ENCODE measurements at regions not wholly inside any gene's neighbourhood (a gene's known extent, or its start where the extent isn't known, plus 50 kb on each side); places are given as distances from the start of the nearest gene placed in this dataset.

- ATAC-seq (no peak), DNase-seq (ENCODE audit: missing footprints) (no peak)
- intact Hi-C loops (cut with DNase I), result no loop called here
Observed at GRCh38 chr7:33769930-33770329, 135.4 kb upstream of the BMPER start.

- intact Hi-C loops (cut with DNase I), result no loop called here
- no peak for DNase-seq (ENCODE audit: missing footprints)
- ATAC-seq, result no peak
Observed at GRCh38 chr7:33770576-33770975, 134.8 kb upstream of the BMPER start.

GRCh38 chr7:33771422-33771821, 133.9 kb upstream of the BMPER start:
- DNase-seq (ENCODE audit: missing footprints) (no peak), ATAC-seq (no peak)
- intact Hi-C loops (cut with DNase I), result no loop called here

- ATAC-seq, result no peak
- no peak for DNase-seq (ENCODE audit: missing footprints)
- intact Hi-C loops (cut with DNase I), result no loop called here
Observed at GRCh38 chr7:33773053-33773452, 132.3 kb upstream of the BMPER start.

- DNase-seq (ENCODE audit: missing footprints) (no peak), ATAC-seq (peak; percentile 89)
- intact Hi-C loops (cut with DNase I), result no loop called here
Observed at GRCh38 chr7:33774762-33775523, 130.4 kb upstream of the BMPER start.

DNA sequence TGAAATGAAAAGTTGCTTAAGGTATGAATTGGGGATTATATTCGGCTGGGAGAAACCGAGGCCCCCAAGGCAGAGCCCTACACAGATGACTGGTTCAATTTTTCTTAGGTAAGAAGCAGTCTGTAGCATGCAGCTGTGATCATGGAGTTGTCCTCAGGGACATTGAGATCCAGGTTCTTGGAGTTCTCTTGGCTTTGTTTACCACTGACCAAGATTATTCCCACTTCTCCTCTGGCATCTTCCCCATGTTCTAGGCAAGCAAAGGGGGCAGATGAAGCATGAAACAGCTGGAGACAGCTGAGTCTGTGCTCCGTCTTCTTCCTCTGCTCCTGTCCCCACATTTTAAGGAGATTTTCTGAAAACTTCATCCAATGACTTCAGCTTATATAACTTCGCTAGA, 129.5 kb upstream of the BMPER start:
- DNase-seq (ENCODE audit: missing footprints), result no peak

DNA sequence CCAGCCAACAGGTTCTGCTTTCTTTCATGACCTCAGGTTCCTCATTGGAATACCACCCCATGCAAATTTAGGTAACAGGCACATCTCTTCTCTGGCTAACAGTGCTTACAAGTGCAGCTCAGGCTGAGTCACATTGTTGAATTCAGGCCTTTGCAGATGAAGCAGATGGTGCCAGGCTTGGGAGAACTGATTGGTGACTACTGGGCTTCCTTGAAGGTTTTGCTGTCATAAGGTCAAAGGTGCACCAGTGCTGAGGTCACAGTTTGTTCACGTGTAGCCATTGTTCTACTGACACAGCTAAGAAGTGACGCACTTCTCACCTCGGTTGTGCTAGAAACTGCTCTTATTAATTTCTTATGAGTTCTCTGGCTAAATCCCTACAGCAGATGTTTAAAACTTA, 128.6 kb upstream of the BMPER start:
- intact Hi-C loops (cut with DNase I), result no loop called here
- no peak for ATAC-seq

More for the DNA sequence above, 129.5 kb upstream of the BMPER start:
- intact Hi-C loops (cut with DNase I), result no loop called here
- peak; percentile 80 for ATAC-seq

GRCh38 chr7:33778195-33778594, 127.1 kb upstream of the BMPER start:
- intact Hi-C loops (cut with DNase I), result no loop called here
- DNase-seq (ENCODE audit: missing footprints), result no peak

More for the DNA sequence above, 128.6 kb upstream of the BMPER start:
- DNase-seq (ENCODE audit: missing footprints), result no peak

GRCh38 chr7:33779216-33779615, 126.1 kb upstream of the BMPER start:
- ATAC-seq, result no peak
- intact Hi-C loops (cut with DNase I), result no loop called here
- DNase-seq (ENCODE audit: missing footprints), result no peak

More at GRCh38 chr7:33778195-33778594, 127.1 kb upstream of the BMPER start:
- no peak for ATAC-seq

- DNase-seq (ENCODE audit: missing footprints) (no peak), ATAC-seq (no peak)
- intact Hi-C loops (cut with DNase I), result no loop called here
Observed at GRCh38 chr7:33781167-33781566, 124.2 kb upstream of the BMPER start.

GRCh38 chr7:33781796-33782195, 123.5 kb upstream of the BMPER start:
- ATAC-seq, result peak; percentile 6
- intact Hi-C loops (cut with DNase I), result no loop called here
- DNase-seq (ENCODE audit: missing footprints), result no peak

DNA sequence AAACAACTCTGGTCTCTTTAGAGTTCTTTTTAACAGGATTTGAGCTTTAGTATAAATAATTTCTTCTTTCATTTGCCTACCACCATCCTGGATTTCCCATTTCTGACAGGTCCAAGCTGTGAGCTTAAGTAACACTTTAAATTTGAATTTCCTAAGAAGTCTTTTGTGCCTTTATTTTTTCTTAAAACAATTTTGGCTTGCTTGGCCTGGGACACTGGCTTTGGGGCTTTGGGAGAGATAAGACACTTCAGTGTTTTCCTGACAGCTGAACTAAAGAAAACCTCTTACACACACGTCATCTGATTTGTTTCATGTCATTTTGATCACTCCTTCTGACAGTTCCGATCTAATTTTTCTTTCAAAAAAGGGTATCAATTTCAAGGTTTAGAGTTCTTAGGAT, 121.3 kb upstream of the BMPER start:
- peak; percentile 59 for ATAC-seq
- no peak for DNase-seq (ENCODE audit: missing footprints)
- intact Hi-C loops (cut with DNase I), result no loop called here

GRCh38 chr7:33788531-33788930, 116.8 kb upstream of the BMPER start:
- peak; percentile 47 for ATAC-seq
- intact Hi-C loops (cut with DNase I), result no loop called here
- DNase-seq (ENCODE audit: missing footprints), result no peak

GRCh38 chr7:33789871-33790630, 115.3 kb upstream of the BMPER start:
- ATAC-seq (no peak), DNase-seq (ENCODE audit: missing footprints) (no peak)
- intact Hi-C loops (cut with DNase I), result no loop called here

DNA sequence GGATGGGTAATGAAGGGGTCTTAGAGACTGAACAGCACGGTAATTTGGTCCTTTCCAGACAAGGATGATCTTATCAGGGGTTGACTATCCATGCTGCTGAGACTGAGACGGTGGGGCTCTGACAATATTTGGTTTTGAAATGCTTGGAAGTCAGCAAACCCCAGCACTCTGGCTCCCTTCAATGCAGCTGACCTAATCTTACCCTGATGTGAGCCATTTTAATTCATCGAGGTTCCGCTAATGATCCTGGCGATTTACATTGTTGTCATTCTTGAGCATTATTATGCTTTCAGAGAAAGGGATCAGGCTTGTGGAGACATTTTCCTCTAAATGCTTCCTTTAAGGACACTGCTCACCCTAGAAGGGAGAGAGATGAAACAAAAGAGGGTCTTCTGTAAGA, 114.6 kb upstream of the BMPER start:
- ATAC-seq (no peak), DNase-seq (ENCODE audit: missing footprints) (no peak)
- intact Hi-C loops (cut with DNase I), result no loop called here

GRCh38 chr7:33792041-33792440, 113.3 kb upstream of the BMPER start:
- ATAC-seq (no peak), DNase-seq (ENCODE audit: missing footprints) (no peak)
- intact Hi-C loops (cut with DNase I), result no loop called here

DNA sequence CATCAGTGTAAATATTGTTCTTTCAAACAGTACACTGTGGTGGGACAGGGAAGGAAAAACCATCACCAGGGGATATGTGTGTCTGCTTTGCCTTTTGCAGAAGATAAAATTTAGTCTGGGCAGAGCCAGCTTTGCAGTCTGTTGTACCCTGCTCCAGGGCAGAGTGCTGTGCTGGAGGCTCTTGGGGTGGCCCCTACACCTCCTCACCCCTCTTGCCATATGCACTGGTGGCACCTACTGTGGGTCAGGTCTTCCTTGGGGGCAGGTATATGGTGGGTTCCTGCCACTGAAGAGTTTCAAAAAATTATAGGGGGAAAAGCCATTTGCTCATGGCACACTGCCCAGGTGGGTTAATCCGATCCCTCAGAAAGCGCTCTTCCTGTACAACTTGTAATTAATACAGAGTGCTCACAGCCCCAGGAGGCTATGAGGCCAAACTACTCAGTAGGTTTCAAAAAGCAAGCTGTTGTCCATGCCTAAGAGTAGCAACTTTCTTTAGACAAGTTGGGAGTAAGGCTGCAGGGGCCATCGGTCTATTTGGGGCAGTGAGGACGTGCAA, 112.7 kb upstream of the BMPER start:
- ATAC-seq, result no peak
- no peak for DNase-seq (ENCODE audit: missing footprints)
- intact Hi-C loops (cut with DNase I), result no loop called here

DNA sequence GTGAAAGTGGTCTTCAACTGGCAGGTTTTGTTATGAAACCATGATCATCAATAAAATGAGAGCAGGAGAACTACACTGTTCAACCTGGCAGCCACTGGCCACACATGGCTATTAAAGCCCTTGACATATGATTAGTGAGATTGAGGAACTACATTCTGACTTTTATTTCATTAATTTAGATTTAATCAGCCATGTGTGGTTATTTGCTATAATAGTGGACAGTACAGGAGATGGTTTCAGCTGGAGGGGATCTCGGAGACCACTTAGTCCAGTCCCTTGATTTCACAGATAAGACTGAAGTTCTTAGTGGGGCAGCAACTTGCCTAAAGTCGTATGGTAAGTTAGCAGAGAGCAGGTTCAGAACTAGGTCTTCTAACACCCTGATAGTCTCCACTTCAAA, 111.7 kb upstream of the BMPER start:
- intact Hi-C loops (cut with DNase I), result no loop called here

GRCh38 chr7:33794419-33794818, 110.9 kb upstream of the BMPER start:
- ATAC-seq (no peak), DNase-seq (ENCODE audit: missing footprints) (no peak)
- intact Hi-C loops (cut with DNase I), result no loop called here

More for the DNA sequence above, 111.7 kb upstream of the BMPER start:
- ATAC-seq (no peak), DNase-seq (ENCODE audit: missing footprints) (no peak)

- DNase-seq (ENCODE audit: missing footprints) (no peak), ATAC-seq (no peak)
- intact Hi-C loops (cut with DNase I), result no loop called here
Observed at GRCh38 chr7:33794959-33795358, 110.4 kb upstream of the BMPER start.

All from Right ventricle myocardium inferior (tissue), 1 donor.